A549 (cell line): ENCODE measurements at regions not wholly inside any gene's neighbourhood (a gene's known extent, or its start where the extent isn't known, plus 50 kb on each side); places are given as distances from the start of the nearest gene placed in this dataset.

Experiments
- ATAC-seq, 2 experiments: fragments of 200-7000 bp in 1 of 2; fragments of >200 bp in 1 of 2; cut with Nextera tagmentation in 1 of 2; cut with Tn5 transposase in 1 of 2; 3 replicates each; pipeline versions ENCODE4 v1.8.0 to v1.9.1; 2018 to 2020; ENCODE audit warnings: mild to moderate bottlenecking in 1 of 2, moderate library complexity in 1 of 2
- CTCF ChIA-PET: fragments of 300-600 bp; sonication (Branson Sonifier 250); formaldehyde crosslinking; extraction: SDS; loops from one replicate; lab custom pipeline; 2021; ENCODE audit warnings: antibody characterized with exemption, inconsistent platforms; lab: Yijun Ruan, JAX
- POLR2A ChIA-PET: fragments of 350-600 bp; formaldehyde crosslinking; extraction: SDS; loops from one replicate; lab custom pipeline; 2021; ENCODE audit warnings: antibody characterized with exemption, inconsistent platforms; lab: Yijun Ruan, JAX
- DNase-seq, 2 experiments: peaks; one replicate each; pipeline versions ENCODE4 v3.0.0 to v3.0.0-alpha.2; 2011 to 2016; ENCODE audit warnings: low read depth in 1 of 2, low spot score in 1 of 2
- FAIRE-seq: peaks from 2 replicates; lab custom pipeline; 2011; peaks lifted over from hg19 to GRCh38; lab: Jason Lieb, UNC
- H3K27ac ChIP-seq, 2 experiments: fragments of >200 bp; sonication (Bioruptor Twin); formaldehyde crosslinking; 3 replicates each; pipeline ENCODE4 v1.5.1; 2016 to 2017
- H3K4me1 ChIP-seq: fragments of >200 bp; sonication (Bioruptor Twin); formaldehyde crosslinking; 3 replicates; pipeline ENCODE4 v1.6.1; 2016
- H3K4me2 ChIP-seq: fragments of >200 bp; sonication (Bioruptor Twin); formaldehyde crosslinking; 3 replicates; pipeline ENCODE4 v1.6.1; 2016
- H3K4me3 ChIP-seq: fragments of >200 bp; sonication (Bioruptor Twin); formaldehyde crosslinking; 3 replicates; pipeline ENCODE4 v1.5.1; 2016
- H3K9me3 ChIP-seq: fragments of >200 bp; sonication (Bioruptor Twin); formaldehyde crosslinking; 3 replicates; pipeline ENCODE4 v1.6.1; 2016
- BHLHE40 ChIP-seq: IDR thresholded peaks from 2 replicates; pipeline ENCODE4 v1.6.1; 2012; ENCODE audit warnings: low read depth, low read length, inconsistent platforms
- CHD2 ChIP-seq: fragments of 150-350 bp; IDR thresholded peaks from 2 replicates; pipeline ENCODE4 v1.6.1; 2014; ENCODE audit warnings: low read length; ENCODE audit not compliant: partially characterized antibody
- E2F6 ChIP-seq: IDR thresholded peaks from 2 replicates; pipeline ENCODE4 v1.6.1; 2012; ENCODE audit warnings: low read depth, borderline replicate concordance
- EHF ChIP-seq: fragments of 250-450 bp; sonication (Bioruptor Pico); IDR thresholded peaks from 2 replicates; pipeline ENCODE4 v1.5.0; 2020; ENCODE audit warnings: mild to moderate bottlenecking
- FOSL2 ChIP-seq, 2 experiments: fragments of 450-650 bp in 1 of 2; fragments of >200 bp in 1 of 2; sonication (Bioruptor Twin) in 1 of 2; formaldehyde crosslinking; IDR thresholded peaks; 2 replicates each; pipeline versions ENCODE4 v1.5.0 to v1.6.1; 2016 to 2020; ENCODE audit warnings: mild to moderate bottlenecking in 1 of 2, moderate library complexity in 1 of 2
- FOXS1 ChIP-seq: fragments of 250-450 bp; sonication (Bioruptor Pico); IDR thresholded peaks from 2 replicates; pipeline ENCODE4 v1.5.0; 2020; ENCODE audit warnings: mild to moderate bottlenecking, moderate library complexity
- HEYL ChIP-seq: fragments of 250-450 bp; sonication (Bioruptor Pico); IDR thresholded peaks from 2 replicates; pipeline ENCODE4 v1.8.0; 2021; ENCODE audit warnings: mild to moderate bottlenecking, moderate library complexity
- HOXB13 ChIP-seq: fragments of 250-450 bp; sonication (Bioruptor Pico); IDR thresholded peaks from 2 replicates; pipeline ENCODE4 v1.5.0; 2020; ENCODE audit warnings: low read depth, mild to moderate bottlenecking, moderate library complexity
- JUNB ChIP-seq: fragments of >200 bp; sonication (Bioruptor Twin); formaldehyde crosslinking; IDR thresholded peaks from 2 replicates; pipeline ENCODE4 v1.6.1; 2016
- KDM1A ChIP-seq: fragments of 200-600 bp; sonication (generic); IDR thresholded peaks from 2 replicates; pipeline ENCODE4 v1.6.1; 2016; ENCODE audit warnings: low read depth, mild to moderate bottlenecking
- KDM5A ChIP-seq: fragments of 200-600 bp; sonication (generic); IDR thresholded peaks from 2 replicates; pipeline ENCODE4 v1.6.1; 2016; ENCODE audit warnings: antibody characterized with exemption, mild to moderate bottlenecking
- MAFK ChIP-seq: fragments of 450-650 bp; IDR thresholded peaks from 2 replicates; pipeline ENCODE4 v1.6.1; 2014; ENCODE audit not compliant: partially characterized antibody
- MAZ ChIP-seq: fragments of 150-350 bp; IDR thresholded peaks from 2 replicates; pipeline ENCODE4 v1.6.1; 2014; ENCODE audit warnings: antibody characterized with exemption, low read depth, low read length, borderline replicate concordance
- NPAS2 ChIP-seq: fragments of 250-450 bp; sonication (Bioruptor Pico); IDR thresholded peaks from 2 replicates; pipeline ENCODE4 v1.8.0; 2022; ENCODE audit warnings: mild to moderate bottlenecking, moderate library complexity, borderline replicate concordance
- PBX3 ChIP-seq: IDR thresholded peaks from 2 replicates; pipeline ENCODE4 v1.6.1; 2012
- POLR2AphosphoS2 ChIP-seq: conservative IDR thresholded peaks from 2 replicates; pipeline ENCODE4 v1.6.1; 2012; ENCODE audit warnings: low read length, improper control_type of control experiment, inconsistent platforms
- RAD21 ChIP-seq, 2 experiments: fragments of >200 bp in 1 of 2; sonication (Bioruptor Twin) in 1 of 2; formaldehyde crosslinking in 1 of 2; IDR thresholded peaks in 1 of 2; conservative IDR thresholded peaks in 1 of 2; 2 replicates in 1 of 2; 3 replicates in 1 of 2; pipeline ENCODE4 v1.6.1; 2012 to 2018; ENCODE audit warnings: inconsistent platforms in 1 of 2
- RARB ChIP-seq: fragments of 250-450 bp; sonication (Bioruptor Pico); IDR thresholded peaks from 2 replicates; pipeline ENCODE4 v1.8.0; 2021; ENCODE audit warnings: mild to moderate bottlenecking, moderate library complexity
- RCOR1 ChIP-seq: fragments of 150-350 bp; IDR thresholded peaks from 2 replicates; pipeline ENCODE4 v1.6.1; 2014; ENCODE audit warnings: antibody characterized with exemption, low read length, low read depth
- RNF2 ChIP-seq: fragments of 200-600 bp; sonication (generic); IDR thresholded peaks from 2 replicates; pipeline ENCODE4 v1.6.1; 2016; ENCODE audit warnings: low read depth, mild to moderate bottlenecking, antibody characterized with exemption, moderate library complexity, borderline replicate concordance
- SREBF2 ChIP-seq: fragments of 450-650 bp; IDR thresholded peaks from 2 replicates; pipeline ENCODE4 v1.6.1; 2014; ENCODE audit warnings: mild to moderate bottlenecking, moderate library complexity
- TP53 ChIP-seq: fragments of 250-450 bp; sonication (Bioruptor Pico); IDR thresholded peaks from 2 replicates; pipeline ENCODE4 v1.5.0; 2021; ENCODE audit warnings: mild to moderate bottlenecking, moderate library complexity
- USF2 ChIP-seq: fragments of 450-650 bp; IDR thresholded peaks from 2 replicates; pipeline ENCODE4 v1.6.1; 2014; ENCODE audit warnings: antibody characterized with exemption
- ZC3H11A ChIP-seq: fragments of 450-650 bp; IDR thresholded peaks from 2 replicates; pipeline ENCODE4 v1.6.1; 2014; ENCODE audit warnings: antibody characterized with exemption, mild to moderate bottlenecking
- ZNF302 ChIP-seq: fragments of 250-450 bp; sonication (Bioruptor Pico); IDR thresholded peaks from 2 replicates; pipeline ENCODE4 v1.9.0; 2021; ENCODE audit warnings: inconsistent platforms, mild to moderate bottlenecking, moderate library complexity
- ZSCAN20 ChIP-seq: fragments of 250-450 bp; sonication (Bioruptor Pico); IDR thresholded peaks from 2 replicates; pipeline ENCODE4 v1.8.0; 2022; ENCODE audit warnings: mild to moderate bottlenecking, moderate library complexity
- WGBS: methylation state at CpG from one replicate; pipeline ENCODE4 v1.1.6; 2017; ENCODE audit errors: missing lambda C conversion rate; 5-methylcytosine and 5-hydroxymethylcytosine counted together

- DNase-seq (no peak), ATAC-seq (no peak), FAIRE-seq (no peak)
- H3K4me2 ChIP-seq = no peak overlapping the region
- H3K4me1 ChIP-seq = no peaks in the 10 kb centered on the region
- peaks cover 10% of the 10 kb centered on the region; the same call in 1 of the 3 replicates for H3K9me3 ChIP-seq
- TF ChIP-seq FOSL2 (IDR thresholded peaks at IDR 0.05) = no peak
- no peak for TF ChIP-seq FOSL2 (CRISPR knock-in tag; IDR thresholded peaks at IDR 0.05)
- no peak for TF ChIP-seq NPAS2 (CRISPR knock-in tag)
- no peak for TF ChIP-seq RAD21 (conservative IDR thresholded peaks at IDR 0.05 in 1 of 2, IDR thresholded peaks at IDR 0.05 in 1 of 2)
- TF ChIP-seq RARB (CRISPR knock-in tag) = no peak
- no peak for TF ChIP-seq HEYL (CRISPR knock-in tag)
- no peak for TF ChIP-seq KDM5A
- TF ChIP-seq SREBF2 = no peak
- 59% methylated on average over 5 of the region's 5 CpGs for WGBS
- no peak overlapping the region for H3K27ac ChIP-seq
- ChIA-PET CTCF (interaction anchor here (1.5 kb wide), 1 partner anchor 222 kb away, joined by 4 read pairs; no protein-coding TSS in a partner anchor), POLR2A (no interaction called here)
- H3K4me3 ChIP-seq = no peak overlapping the region
Observed at GRCh38 chr5:68565427-68565826, 349.9 kb downstream of the PIK3R1 start.

- CTCF ChIA-PET = interaction anchor here (1.0 kb wide), 1 partner anchor 39 kb away, joined by 3 read pairs; no protein-coding TSS in a partner anchor
- TF ChIP-seq MAFK (peak; percentile 3), NPAS2 (CRISPR knock-in tag) (no peak)
- DNase-seq = no peak
- POLR2A ChIA-PET = no interaction called here
- H3K4me2 ChIP-seq = no peak overlapping the region
- H3K9me3 ChIP-seq = peaks cover 23% of the 10 kb centered on the region; the same call in 2 of the 3 replicates
- FAIRE-seq = no peak
- WGBS = 6% methylated on average over 1 of the region's 1 CpG
- ATAC-seq = no peak
- H3K4me1 ChIP-seq = no peaks in the 10 kb centered on the region
- no peak overlapping the region for H3K4me3 ChIP-seq
- no peak overlapping the region for H3K27ac ChIP-seq
Observed at GRCh38 chr5:68576805-68577204, 361.2 kb downstream of the PIK3R1 start.

GRCh38 chr5:68582284-68582683 lies 366.7 kb downstream of the PIK3R1 start:
- H3K4me1 ChIP-seq = no peaks in the 10 kb centered on the region
- no peak overlapping the region for H3K27ac ChIP-seq
- no peak for FAIRE-seq
- TF ChIP-seq JUNB = no peak
- TF ChIP-seq PBX3 = no peak
- no peak for TF ChIP-seq EHF (CRISPR knock-in tag)
- no peak for TF ChIP-seq USF2
- no peak for TF ChIP-seq CHD2
- no peak for TF ChIP-seq HEYL (CRISPR knock-in tag)
- TF ChIP-seq HOXB13 (CRISPR knock-in tag) = no peak
- TF ChIP-seq, all 56 proteins: peak for 0
- H3K4me2 ChIP-seq = no peak overlapping the region
- ChIA-PET CTCF (interaction anchor here (0.7 to 1.6 kb wide), 2 partner anchors 11 to 318 kb away, joined by 3 read pairs; no protein-coding TSS in a partner anchor), POLR2A (no interaction called here)
- H3K4me3 ChIP-seq = no peak overlapping the region
- WGBS = 44% methylated on average over 1 of the region's 1 CpG
- DNase-seq = no peak
- H3K9me3 ChIP-seq = peaks cover 7% of the 10 kb centered on the region; the same call in 1 of the 3 replicates
- ATAC-seq = no peak

- DNase-seq (no peak), ATAC-seq (no peak), FAIRE-seq (no peak)
- no peak for TF ChIP-seq KDM5A
- no peak for TF ChIP-seq ZC3H11A
- TF ChIP-seq ZNF302 = no peak
- no peak for TF ChIP-seq USF2
- TF ChIP-seq FOXS1 (CRISPR knock-in tag) = no peak
- no peak for TF ChIP-seq BHLHE40
- TF ChIP-seq MAZ = no peak
- TF ChIP-seq POLR2AphosphoS2 = no peak
- no peak for TF ChIP-seq RNF2
- TF ChIP-seq KDM1A = no peak
- TF ChIP-seq EHF (CRISPR knock-in tag) = no peak
- no peak for TF ChIP-seq RCOR1
- TF ChIP-seq JUNB = no peak
- no peak for TF ChIP-seq E2F6
- TF ChIP-seq ZSCAN20 (CRISPR knock-in tag) = no peak
- TF ChIP-seq HEYL (CRISPR knock-in tag) = no peak
- TF ChIP-seq RARB (CRISPR knock-in tag) = no peak
- TF ChIP-seq TP53 (CRISPR knock-in tag) = no peak
- ChIA-PET POLR2A (no interaction called here), CTCF (no interaction called here)
- Histone ChIP-seq H3K4me3 (no peak overlapping the region), H3K4me1 (no peaks in the 10 kb centered on the region), H3K4me2 (no peak overlapping the region), H3K9me3 (no peaks in the 10 kb centered on the region), H3K27ac (no peak overlapping the region)
Observed at GRCh38 chr5:68587171-68587570, 371.6 kb downstream of the PIK3R1 start.
